Vagina (tissue), 2 donors: ENCODE measurements at regions not wholly inside any gene's neighbourhood (a gene's known extent, or its start where the extent isn't known, plus 50 kb on each side); places are given as distances from the start of the nearest gene placed in this dataset.

Experiments
- CTCF ChIP-seq, 3 experiments: fragments of 450-650 bp in 2 of 3; fragments of 200-600 bp in 1 of 3; sonication (generic) in 1 of 3; IDR thresholded peaks; one replicate each; pipeline ENCODE4 v1.5.1; 2017 to 2019; ENCODE audit warnings: antibody characterized with exemption in 3 of 3, mild to moderate bottlenecking in 2 of 3, moderate library complexity in 2 of 3
- POLR2A ChIP-seq, 2 donors: fragments of 450-650 bp; IDR thresholded peaks; one replicate each; pipeline ENCODE4 v1.6.1; 2017; ENCODE audit warnings: antibody characterized with exemption in 2 of 2, mild to moderate bottlenecking in 2 of 2, moderate library complexity in 2 of 2

GRCh38 chr4:145326491-145326890, 146.1 kb upstream of the OTUD4 start:
- TF ChIP-seq CTCF (IDR thresholded peaks at IDR 0.05) (no peak), POLR2A (IDR thresholded peaks at IDR 0.05) (no peak)
